Mucosa of stomach (tissue), 1 donor: ENCODE measurements at regions not wholly inside any gene's neighbourhood (a gene's known extent, or its start where the extent isn't known, plus 50 kb on each side); places are given as distances from the start of the nearest gene placed in this dataset.
"Not testable (repeated sequence)": the region's sequence is repeated elsewhere in the genome, so short reads cannot be mapped to it uniquely, and the experiment has no call there.

ENCODE experiments used
- H3K27me3 ChIP-seq: one replicate; pipeline ENCODE4 v1.7.0; 2013; ENCODE audit warnings: mild to moderate bottlenecking, low read length; ENCODE audit not compliant: control insufficient read depth, insufficient read depth
- H3K36me3 ChIP-seq: one replicate; pipeline ENCODE4 v1.7.0; 2013; ENCODE audit warnings: low read length; ENCODE audit not compliant: control insufficient read depth, insufficient read depth
- H3K4me1 ChIP-seq: one replicate; pipeline ENCODE4 v1.7.0; 2013; ENCODE audit warnings: mild to moderate bottlenecking, low read length; ENCODE audit not compliant: control insufficient read depth, insufficient read depth
- H3K4me3 ChIP-seq: one replicate; pipeline ENCODE4 v1.7.0; 2013; ENCODE audit warnings: low read length
- H3K9ac ChIP-seq: one replicate; pipeline ENCODE4 v1.7.0; 2013; ENCODE audit warnings: mild to moderate bottlenecking, low read length, moderate library complexity
- H3K9me3 ChIP-seq: one replicate; pipeline ENCODE4 v1.7.0; 2013; ENCODE audit warnings: mild to moderate bottlenecking, low read length, moderate library complexity; ENCODE audit not compliant: control insufficient read depth
- donor health status: Pancreatic carcinoma.

DNA sequence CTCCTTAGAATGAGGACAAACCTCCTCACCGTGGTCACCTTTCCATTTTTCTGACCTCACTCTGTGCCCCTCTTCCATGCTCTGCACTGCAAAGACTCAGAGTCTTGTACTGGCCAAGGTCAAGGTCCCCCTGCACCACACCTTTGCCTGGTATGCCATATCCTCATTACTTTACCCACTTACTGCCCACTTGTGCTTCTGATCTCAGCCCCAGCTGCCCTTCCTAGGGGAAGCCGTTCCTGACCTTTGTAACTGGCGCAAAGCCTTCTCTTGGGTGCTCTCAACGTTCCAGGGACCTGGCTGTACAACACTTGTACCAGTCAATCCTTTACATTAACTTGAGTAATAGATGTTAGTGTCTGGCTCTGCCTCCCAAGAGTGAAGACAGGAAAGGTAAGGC, 256.0 kb downstream of the SV2B start:
- Histone ChIP-seq H3K4me1 (no peaks in the 10 kb centered on the region), H3K9ac (no peak overlapping the region), H3K9me3 (no peaks in the 10 kb centered on the region), H3K27me3 (no peaks in the 10 kb centered on the region), H3K36me3 (no peaks in the 10 kb centered on the region), H3K4me3 (no peak overlapping the region)

DNA sequence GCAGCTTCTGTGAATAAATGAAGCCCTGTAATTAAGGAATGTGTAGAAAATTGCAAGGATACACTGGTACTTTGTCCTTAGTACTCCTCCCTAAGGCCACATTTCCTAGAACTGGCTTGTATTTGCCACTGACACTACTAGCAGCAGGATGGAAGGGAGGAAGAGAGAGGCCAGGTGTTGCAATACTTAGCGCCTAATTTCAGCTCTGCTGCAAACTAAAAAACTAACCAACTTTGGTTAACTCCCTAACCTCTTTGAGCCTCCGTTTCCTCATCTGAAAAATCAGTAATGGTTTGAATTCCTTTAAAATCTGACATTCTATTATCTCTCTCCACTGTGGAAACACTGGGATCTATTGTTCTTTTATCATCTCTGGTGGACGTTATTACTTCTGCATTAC, 257.0 kb downstream of the SV2B start:
- no peak overlapping the region for H3K9ac ChIP-seq
- H3K4me1 ChIP-seq, result no peaks in the 10 kb centered on the region
- H3K36me3 ChIP-seq, result no peaks in the 10 kb centered on the region
- H3K27me3 ChIP-seq, result no peaks in the 10 kb centered on the region
- no peak overlapping the region for H3K4me3 ChIP-seq
- no peaks in the 10 kb centered on the region for H3K9me3 ChIP-seq

DNA sequence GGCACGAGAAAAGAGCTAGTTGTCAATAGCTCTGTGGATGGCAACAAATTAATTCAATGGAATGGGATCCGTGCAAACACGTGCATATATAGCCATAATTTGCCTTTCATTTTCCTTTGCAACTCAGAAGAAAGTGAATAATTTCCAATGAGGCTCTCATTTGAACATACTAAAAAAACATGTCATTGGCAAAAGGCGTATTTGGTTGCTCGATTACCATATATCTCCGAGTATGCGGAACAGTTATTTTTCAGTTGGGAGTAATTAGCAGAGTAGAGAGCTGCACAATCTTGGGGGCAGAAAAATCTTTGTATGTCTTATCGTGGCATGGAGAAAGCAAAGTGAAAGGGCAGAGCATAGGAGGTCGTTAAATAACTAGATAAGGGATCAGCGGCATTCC, 257.4 kb downstream of the SV2B start:
- no peak overlapping the region for H3K9ac ChIP-seq
- no peaks in the 10 kb centered on the region for H3K4me1 ChIP-seq
- no peaks in the 10 kb centered on the region for H3K9me3 ChIP-seq
- H3K36me3 ChIP-seq, result no peaks in the 10 kb centered on the region
- no peak overlapping the region for H3K4me3 ChIP-seq
- no peaks in the 10 kb centered on the region for H3K27me3 ChIP-seq

DNA sequence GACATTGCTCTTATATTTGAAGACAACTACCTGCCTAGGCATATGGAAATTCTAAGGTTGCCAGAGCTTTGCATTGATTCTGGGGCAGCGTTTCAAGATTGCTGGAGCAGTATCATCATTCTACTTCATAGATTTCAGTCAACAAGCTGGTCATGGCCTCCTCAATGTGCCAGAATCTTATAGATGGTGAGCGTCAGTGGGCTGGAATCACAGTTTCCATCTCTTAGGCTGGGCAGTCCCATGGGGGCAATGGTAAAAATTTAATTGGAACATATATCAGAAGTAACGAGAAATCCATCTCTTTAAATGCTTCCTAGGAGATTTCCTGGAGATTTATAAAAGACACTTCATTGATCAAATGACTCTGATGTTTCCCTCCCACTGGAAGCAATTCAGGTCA, 258.3 kb downstream of the SV2B start:
- no peaks in the 10 kb centered on the region for H3K27me3 ChIP-seq
- H3K4me1 ChIP-seq, result no peaks in the 10 kb centered on the region

DNA sequence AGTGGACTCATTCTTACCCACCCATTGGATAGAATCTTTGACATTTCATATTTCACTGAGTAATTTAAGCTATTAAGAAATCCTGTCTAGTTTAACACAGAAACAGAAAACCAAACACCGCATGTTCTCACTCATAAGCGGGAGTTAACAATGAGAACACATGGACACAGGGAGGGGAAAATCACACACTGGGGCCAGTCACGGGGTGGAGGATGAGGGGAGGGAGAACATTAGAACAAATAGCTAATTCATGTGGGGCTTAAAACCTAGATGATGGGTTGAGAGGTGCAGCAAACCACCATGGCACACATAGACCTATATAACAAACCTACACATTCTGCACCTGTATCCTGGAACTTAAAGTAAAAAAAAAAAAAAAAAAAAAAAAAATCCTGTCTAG, 261.6 kb downstream of the SV2B start:
- not testable (repeated sequence) for H3K36me3 ChIP-seq, H3K4me1 ChIP-seq, H3K9ac ChIP-seq, H3K27me3 ChIP-seq, H3K4me3 ChIP-seq, H3K9me3 ChIP-seq

More for the DNA sequence above, 258.3 kb downstream of the SV2B start:
- Histone ChIP-seq H3K4me3 (no peak overlapping the region), H3K36me3 (no peaks in the 10 kb centered on the region), H3K9ac (no peak overlapping the region), H3K9me3 (no peaks in the 10 kb centered on the region)

DNA sequence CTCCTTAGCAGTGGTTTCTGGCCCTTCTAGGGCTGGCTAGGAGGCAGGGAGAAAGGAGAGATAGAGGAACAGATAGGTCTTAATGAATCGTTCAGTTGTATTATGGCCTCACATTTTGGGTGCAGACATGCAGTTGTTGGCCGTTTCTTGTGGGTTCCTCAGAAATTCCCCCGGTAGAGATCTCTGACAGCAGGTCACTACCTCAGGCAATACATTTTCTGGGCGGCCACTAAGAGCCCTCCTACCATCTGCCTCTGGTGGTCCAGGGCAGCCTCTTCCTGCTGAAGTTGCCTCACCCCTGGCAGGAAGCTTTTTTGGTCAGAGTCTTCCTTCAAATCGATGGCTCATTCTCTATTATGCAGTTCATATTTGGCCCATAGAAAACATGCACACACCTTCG, 266.1 kb downstream of the SV2B start:
- no peaks in the 10 kb centered on the region for H3K27me3 ChIP-seq
- no peak overlapping the region for H3K9ac ChIP-seq
- no peaks in the 10 kb centered on the region for H3K36me3 ChIP-seq
- no peaks in the 10 kb centered on the region for H3K9me3 ChIP-seq
- H3K4me3 ChIP-seq, result no peak overlapping the region
- H3K4me1 ChIP-seq, result no peaks in the 10 kb centered on the region

DNA sequence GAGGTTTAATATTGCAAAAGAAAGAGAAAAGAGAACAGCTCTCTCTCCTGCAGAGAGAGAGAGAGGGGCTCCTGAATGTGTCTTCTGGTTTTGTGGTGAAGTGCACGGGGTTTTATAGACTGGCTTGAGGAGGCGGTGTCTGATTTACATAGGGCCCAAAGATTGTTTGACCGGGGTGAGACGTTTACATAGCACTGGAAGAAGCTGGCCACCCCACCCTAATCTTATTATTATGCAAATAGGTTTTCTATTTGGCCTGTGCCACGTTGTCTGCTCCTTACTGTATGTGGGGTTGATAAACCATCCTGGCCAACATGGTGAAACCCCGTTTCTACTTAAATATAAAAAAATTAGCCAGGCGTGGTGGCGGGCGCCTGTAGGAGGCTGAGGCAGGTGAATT, 268.6 kb downstream of the SV2B start:
- Histone ChIP-seq H3K27me3 (no peaks in the 10 kb centered on the region), H3K4me1 (no peaks in the 10 kb centered on the region), H3K4me3 (no peak overlapping the region), H3K36me3 (no peaks in the 10 kb centered on the region), H3K9me3 (no peaks in the 10 kb centered on the region), H3K9ac (no peak overlapping the region)

DNA sequence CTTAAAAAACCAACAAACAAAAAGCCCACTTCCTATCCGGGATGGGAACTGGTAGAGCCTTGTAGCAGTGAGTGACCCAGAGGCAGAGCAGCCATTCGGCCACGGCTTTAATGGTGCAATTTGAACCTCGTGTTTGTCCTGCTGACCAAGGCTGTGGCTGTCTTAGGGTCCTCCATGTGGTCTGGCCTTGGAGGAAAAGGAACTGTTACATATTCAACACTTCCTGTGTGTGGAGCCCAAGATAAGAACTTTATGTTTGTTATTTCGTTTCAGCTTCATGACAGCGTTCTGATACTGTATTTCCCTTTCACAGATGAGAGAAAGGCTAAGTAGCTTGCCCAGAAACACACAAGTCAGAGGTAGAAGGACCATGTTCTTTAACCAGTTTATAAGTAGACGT, 269.8 kb downstream of the SV2B start:
- Histone ChIP-seq H3K9ac (no peak overlapping the region), H3K27me3 (no peaks in the 10 kb centered on the region), H3K4me1 (no peaks in the 10 kb centered on the region), H3K9me3 (no peaks in the 10 kb centered on the region), H3K36me3 (no peaks in the 10 kb centered on the region), H3K4me3 (no peak overlapping the region)

DNA sequence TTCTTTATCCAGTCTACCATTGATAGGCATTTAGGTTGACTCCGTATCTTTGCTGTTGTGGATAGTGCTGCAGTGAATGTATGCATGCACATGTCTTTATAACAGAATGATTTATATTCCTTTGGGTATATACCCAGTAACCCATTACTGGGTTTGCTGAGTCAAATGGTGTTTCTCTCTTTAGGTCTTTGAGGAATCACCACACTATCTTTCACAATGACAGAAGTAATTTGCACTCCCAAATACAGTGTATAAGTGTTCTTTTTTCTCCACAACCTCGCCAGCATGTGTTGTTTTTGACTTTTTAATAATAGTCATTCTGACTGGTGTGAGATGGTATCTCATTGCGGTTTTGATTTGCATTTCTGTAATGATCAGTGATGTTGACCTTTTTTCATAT, 271.3 kb downstream of the SV2B start:
- H3K27me3 ChIP-seq, H3K9ac ChIP-seq, H3K4me1 ChIP-seq, H3K36me3 ChIP-seq, H3K9me3 ChIP-seq, H3K4me3 ChIP-seq: not testable (repeated sequence)

DNA sequence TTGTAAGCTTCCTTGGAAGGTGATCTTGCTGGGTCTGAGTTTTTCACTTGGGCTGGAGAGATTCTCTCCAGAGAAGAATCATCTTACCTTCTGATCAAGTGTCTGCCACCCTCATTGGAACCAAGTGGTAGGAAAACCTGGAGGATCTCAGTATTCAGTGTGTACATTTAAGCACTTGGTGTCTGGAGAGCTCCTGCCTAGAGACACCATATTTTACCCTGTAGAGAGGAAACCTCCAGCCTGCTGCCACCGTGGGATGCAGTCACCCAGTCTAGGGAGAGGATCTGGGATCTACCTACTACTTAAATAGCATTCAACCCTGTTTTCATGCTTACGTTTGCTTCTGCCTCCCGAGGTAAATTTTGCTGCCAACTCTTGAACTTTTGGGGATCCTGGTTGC, 274.3 kb downstream of the SV2B start:
- Histone ChIP-seq H3K9me3 (no peaks in the 10 kb centered on the region), H3K4me3 (no peak overlapping the region), H3K9ac (no peak overlapping the region), H3K36me3 (no peaks in the 10 kb centered on the region), H3K4me1 (no peaks in the 10 kb centered on the region), H3K27me3 (no peaks in the 10 kb centered on the region)

DNA sequence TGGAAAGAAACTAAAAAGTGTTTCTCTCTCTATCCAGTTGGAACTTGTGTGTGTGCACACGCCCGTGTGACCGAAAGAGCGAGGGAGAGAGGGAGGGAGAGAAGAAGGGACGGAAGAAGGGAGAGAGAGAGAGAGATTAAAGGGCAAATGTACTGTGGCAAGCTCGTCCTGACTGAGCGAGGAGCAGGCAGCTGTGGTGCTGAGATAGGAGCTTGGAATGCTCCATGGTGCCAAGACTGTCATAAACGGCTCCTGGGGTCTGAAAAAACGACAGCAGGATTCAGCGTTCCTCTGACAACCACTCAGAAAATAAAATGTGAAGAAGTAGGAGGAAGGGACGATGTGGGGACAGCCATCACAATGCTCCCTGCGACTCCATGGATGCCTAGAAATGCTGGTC, 276.0 kb downstream of the SV2B start:
- Histone ChIP-seq H3K27me3 (no peaks in the 10 kb centered on the region), H3K36me3 (no peaks in the 10 kb centered on the region), H3K9me3 (no peaks in the 10 kb centered on the region), H3K4me3 (no peak overlapping the region), H3K9ac (no peak overlapping the region), H3K4me1 (no peaks in the 10 kb centered on the region)

DNA sequence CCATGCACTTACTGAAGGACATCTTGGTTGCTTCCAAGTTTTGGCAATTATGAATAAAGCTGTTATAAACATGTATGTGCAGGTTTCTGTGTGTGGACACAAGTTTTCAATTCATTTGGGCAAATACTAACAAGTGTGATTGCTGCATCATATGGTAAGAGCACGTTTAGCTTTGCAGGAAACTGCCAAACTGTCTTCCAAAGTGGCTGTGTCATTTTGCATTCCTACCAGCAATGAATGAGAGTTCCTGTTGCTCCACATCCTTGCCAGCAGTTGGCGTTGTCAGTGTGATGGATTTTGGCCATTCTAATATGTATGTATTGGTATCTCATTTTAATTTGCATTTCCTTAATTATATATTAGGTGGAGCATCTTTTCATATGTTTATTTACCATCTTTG, 280.1 kb downstream of the SV2B start:
- Histone ChIP-seq H3K9ac (no peak overlapping the region), H3K27me3 (no peaks in the 10 kb centered on the region), H3K9me3 (no peaks in the 10 kb centered on the region), H3K4me1 (no peaks in the 10 kb centered on the region), H3K36me3 (no peaks in the 10 kb centered on the region), H3K4me3 (no peak overlapping the region)

DNA sequence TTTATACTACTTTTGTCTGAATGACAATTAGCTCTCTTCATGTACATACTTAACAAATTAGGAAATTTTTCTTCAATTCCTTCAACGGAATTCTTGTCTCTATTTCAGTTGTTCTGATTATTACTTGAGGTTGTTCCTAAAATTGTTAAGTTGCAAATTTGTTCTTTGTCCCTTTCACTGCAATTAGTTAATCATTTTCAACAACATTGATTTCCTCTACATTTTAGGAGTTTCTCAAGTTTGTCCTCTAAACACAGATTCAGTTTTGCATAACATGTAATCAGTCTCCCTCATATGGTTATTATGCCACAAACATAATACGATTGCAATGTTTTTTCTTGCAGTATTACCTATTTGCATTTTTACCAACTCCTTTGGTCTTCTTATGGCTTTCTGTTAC, 283.5 kb downstream of the SV2B start:
- Histone ChIP-seq H3K4me1 (no peaks in the 10 kb centered on the region), H3K36me3 (no peaks in the 10 kb centered on the region)

More for the DNA sequence above, 283.5 kb downstream of the SV2B start:
- Histone ChIP-seq H3K4me3 (no peak overlapping the region), H3K9ac (no peak overlapping the region), H3K9me3 (no peaks in the 10 kb centered on the region), H3K27me3 (no peaks in the 10 kb centered on the region)
